GM19239 (cell line): ENCODE measurements at regions not wholly inside any gene's neighbourhood (a gene's known extent, or its start where the extent isn't known, plus 50 kb on each side); places are given as distances from the start of the nearest gene placed in this dataset.

Source experiments
- DNase-seq: peaks from one replicate; pipeline ENCODE4 v3.0.0; 2011; ENCODE audit warnings: low spot score; ENCODE audit not compliant: insufficient read length
- FAIRE-seq: peaks from 2 replicates; lab custom pipeline; 2011; peaks lifted over from hg19 to GRCh38; lab: Jason Lieb, UNC

DNA sequence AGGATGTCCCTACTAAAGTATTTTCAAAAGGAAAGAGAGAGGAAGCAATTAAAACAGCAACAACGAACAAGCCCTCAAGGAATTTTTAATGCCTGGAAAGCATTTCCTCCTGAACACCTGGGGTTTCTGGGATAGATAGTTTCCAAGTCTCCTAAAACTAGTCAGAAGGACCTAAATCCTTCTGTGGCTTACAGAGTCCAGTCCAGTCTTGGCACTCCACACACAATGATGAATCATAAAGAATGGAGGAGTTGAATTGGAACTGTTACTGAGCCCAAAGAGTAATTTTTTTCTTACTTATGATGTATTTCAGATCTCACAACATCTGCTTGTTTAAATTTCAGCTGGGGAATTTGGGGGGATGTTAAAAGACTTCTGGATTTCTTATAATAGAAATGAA is 144.6 kb upstream of the SETBP1 start:
- FAIRE-seq = no peak
- no peak for DNase-seq

DNA sequence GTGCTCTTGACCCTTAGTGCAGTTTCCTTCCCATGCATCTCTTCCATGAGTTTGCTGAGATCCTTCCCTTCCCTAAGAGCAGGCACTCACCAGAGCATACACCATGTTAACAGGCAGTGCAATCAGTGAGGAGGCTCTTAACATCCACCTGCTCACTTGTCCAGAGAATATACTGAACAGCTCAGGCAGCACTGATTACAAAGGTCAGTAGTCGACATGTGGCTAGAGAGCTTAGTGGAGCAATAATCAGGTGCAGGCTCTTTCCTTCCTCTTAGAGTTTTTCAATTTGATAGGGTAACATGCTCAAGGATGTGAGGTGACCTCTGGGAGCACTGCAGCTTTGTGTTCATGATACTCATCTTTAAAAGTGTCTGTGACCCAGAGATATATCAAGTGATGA is 144.1 kb upstream of the SETBP1 start:
- no peak for DNase-seq
- no peak for FAIRE-seq

DNA sequence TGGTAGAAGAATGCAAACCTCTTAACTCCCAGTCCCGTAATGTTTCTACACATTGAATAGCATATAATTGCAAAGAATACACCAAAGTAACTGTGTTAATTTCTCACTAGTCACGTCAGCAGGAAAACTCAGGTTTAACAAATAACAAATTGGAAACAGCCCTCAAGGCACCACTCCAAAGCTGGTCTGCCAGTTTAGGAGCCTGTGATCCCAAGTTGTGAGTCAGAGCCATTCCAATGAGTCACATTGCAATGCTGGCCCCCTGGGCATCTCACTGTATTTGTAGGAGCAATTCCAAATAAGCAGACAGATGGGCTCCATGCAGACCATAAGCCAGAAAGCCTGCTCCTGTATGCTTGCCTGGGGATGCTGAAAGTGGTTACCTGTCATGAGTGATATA is 143.2 kb upstream of the SETBP1 start:
- no peak for DNase-seq
- FAIRE-seq = no peak

- DNase-seq (no peak), FAIRE-seq (no peak)
Measured at GRCh38 chr18:44539926-44540325, 140.8 kb upstream of the SETBP1 start.

DNA sequence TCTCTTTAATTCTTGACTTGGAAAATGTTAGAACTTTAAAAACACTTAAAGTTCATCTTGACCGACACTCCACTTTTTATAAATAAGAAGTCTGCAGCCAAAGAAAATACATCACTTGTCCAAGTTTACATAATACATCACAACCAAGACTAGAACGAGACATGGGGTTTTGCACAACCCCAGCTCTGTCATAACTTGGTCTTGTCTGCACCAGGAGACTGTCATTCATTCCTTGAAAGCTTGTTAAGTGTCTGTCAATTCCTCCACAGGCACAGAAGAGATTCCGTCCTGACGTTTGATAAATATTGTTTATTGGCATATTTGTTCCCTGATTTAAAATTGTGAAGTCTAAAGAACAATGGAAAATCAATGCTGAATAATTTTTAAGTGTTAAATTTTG is 139.5 kb upstream of the SETBP1 start:
- DNase-seq (no peak), FAIRE-seq (no peak)

DNA sequence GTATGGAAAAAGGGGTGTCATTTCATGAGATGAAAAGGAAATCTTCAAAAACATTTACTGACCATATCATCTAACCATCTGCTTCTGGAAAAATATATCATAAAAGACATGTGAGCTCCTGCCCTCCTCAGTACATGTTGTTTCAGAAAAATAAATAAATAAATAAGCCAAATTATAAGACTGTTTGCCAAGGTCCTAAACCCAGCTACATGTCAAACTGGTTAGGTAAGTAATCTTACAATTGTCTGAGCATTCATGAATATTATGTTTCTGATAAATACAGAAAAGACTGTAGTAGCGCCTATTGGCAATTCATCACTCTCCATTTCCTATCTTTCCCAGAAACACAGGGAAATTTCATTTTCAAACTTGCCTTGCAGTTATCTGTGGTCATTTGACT is 138.9 kb upstream of the SETBP1 start:
- FAIRE-seq (no peak), DNase-seq (no peak)

DNA sequence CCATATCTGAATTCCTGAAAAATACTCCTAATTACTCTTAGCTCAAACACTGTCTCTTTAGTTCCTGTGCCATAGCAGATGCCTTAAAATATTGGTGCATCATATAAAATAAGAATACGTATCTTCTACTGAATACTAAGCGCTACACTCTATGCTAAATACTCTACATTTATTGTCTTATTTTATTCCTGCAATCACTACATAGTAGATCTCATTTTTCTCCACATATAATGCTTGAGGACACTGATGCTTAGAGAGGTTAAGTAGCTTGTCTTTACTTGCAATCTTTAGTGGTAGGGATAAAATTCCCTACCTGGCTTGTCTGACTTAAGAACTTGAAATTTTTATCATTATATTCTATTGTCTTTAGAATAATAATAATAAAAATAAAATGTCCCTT is 137.3 kb upstream of the SETBP1 start:
- no peak for FAIRE-seq
- DNase-seq = no peak

DNA sequence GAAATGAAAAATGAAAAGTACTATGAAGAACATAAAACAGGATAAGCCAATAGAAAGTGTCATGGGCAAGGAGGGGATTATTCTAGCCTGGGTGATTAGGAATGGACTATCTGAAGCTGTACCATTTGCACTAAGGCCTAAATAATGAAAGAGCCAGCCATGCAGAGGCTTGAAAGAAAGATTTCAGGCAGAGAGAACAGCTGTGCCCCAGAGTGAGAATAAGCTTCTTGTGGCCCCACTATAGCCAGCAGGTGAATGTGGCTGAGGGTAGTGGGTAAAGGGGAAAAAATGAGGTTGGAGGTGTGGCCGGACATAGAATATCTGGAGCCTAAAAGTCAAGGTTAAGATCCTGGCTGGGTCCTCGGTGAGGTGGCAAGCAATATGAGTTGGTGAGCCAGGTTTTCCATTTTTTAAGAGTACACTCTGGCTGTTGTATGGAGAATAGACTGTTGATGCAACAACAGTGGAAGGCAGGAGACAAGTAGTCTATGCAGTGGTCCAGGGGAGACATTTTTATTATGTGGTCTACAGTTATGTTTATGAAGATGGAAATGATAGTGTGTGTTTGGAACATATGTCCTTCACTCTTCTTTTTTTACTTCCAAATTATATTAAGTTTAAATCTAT is 135.2 kb upstream of the SETBP1 start:
- FAIRE-seq = no peak
- no peak for DNase-seq

DNA sequence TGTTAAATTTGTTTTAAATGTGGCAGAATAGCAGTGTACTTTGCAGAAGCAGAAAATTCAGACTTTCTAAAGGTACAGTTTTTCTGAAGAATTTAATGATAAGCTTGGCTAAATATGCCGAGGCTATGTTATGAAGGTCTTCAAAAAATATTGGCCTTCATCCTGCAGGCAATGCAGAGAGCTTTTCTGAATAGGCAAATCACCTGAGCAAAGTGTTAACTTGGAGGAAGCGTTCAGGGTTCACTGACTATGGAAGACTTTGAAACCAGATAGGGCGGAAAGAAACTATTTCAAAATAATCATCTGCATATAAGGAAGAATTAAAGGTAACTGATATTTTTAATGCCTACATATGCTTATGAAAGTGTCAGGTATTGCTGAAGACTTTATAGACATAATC is 133.7 kb upstream of the SETBP1 start:
- no peak for DNase-seq
- no peak for FAIRE-seq

GRCh38 chr18:44548291-44549221 is 132.1 kb upstream of the SETBP1 start:
- FAIRE-seq (no peak), DNase-seq (no peak)

GRCh38 chr18:44552706-44553105 is 128.0 kb upstream of the SETBP1 start:
- no peak for DNase-seq
- no peak for FAIRE-seq

- DNase-seq (no peak), FAIRE-seq (no peak)
Measured at GRCh38 chr18:44556296-44556695, 124.4 kb upstream of the SETBP1 start.

DNA sequence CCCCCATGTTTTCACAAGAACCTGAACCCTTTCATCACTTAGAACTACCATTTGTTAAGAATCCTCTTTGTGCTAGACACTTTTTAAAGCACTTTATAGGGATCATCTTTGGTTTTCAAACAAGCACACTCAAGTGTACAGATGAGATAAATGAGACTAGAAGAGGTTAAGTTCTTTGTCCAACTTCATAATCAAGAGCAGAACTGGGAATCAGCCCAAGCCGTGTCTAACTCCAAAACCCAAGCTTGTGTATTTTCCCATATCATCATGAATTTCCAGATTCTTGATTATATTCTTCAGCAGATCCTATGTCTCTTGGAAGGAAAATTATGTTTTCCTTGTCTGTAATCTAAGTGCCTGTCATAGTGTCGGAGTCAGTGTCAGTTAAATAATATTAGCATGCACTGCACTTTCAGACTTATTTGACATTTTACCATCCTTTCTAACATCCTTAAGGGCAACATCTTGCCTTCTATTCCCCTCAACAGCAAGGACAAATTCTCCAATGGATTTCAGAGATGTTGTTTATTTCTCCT is 123.0 kb upstream of the SETBP1 start:
- DNase-seq (no peak), FAIRE-seq (no peak)

DNA sequence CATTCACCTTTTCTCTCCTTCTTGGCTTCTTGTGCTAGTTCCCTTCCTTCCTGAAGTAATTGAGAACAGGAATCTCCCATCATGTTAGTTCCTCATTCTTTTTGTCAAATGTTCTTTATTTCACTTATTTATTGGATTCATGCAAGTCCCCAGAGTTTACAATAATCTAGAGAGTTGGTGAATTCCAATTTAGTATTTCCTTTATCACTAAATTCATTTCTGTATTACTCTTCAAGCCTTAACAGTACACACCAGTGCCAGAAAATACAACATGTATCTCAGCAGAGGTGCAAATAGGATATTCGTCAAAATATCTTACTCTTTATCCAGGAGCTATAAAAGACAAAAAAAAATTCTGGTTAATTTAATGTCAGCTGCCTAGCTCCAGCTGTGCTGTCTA is 121.9 kb upstream of the SETBP1 start:
- DNase-seq = no peak
- FAIRE-seq = no peak

GRCh38 chr18:44562986-44563385 is 117.7 kb upstream of the SETBP1 start:
- FAIRE-seq = no peak

GRCh38 chr18:44564922-44565321 is 115.8 kb upstream of the SETBP1 start:
- DNase-seq (no peak), FAIRE-seq (no peak)

More at GRCh38 chr18:44562986-44563385, 117.7 kb upstream of the SETBP1 start:
- DNase-seq = no peak

DNA sequence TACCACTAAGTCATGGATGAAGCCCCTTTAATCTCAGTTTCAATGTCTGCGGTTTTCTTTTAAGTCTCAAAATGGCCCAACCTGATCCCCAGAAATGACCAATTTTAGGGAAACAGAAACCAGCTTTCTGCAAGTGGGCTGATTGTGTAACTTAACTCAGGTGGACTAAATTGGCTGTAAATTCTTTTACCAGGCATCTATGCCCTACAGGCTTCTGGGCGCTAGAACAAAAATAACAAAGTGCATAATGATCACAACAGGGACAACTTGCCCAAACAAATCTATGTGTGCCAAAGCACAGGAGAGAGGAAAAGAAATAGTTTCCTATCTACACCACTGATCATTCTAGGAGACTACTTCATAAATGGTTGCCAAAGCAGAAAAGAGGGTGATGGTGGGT is 112.3 kb upstream of the SETBP1 start:
- DNase-seq (no peak), FAIRE-seq (no peak)

DNA sequence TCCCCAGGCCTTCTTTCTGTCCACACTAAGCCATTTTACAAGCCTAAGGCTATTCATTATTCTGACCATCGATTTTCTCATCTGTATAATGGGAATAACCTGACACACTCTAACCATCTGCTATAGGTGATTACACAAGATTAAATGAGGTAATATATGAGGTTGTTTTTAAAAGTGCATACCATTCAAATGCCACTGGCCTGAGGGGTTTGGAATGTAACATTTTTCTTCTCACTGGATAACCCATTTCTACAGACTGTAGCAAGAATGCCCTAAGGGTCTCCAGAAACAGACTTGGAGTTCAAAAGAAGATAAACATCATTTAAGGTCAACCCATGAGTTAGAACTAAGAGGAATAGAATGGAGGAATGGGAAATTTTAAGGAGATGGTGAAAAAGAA is 111.7 kb upstream of the SETBP1 start:
- DNase-seq (no peak), FAIRE-seq (no peak)

GRCh38 chr18:44569391-44570055 is 111.2 kb upstream of the SETBP1 start:
- no peak for FAIRE-seq

GRCh38 chr18:44579028-44579702 is 101.5 kb upstream of the SETBP1 start:
- FAIRE-seq (peak; percentile 8), DNase-seq (peak; percentile 23)

More at GRCh38 chr18:44569391-44570055, 111.2 kb upstream of the SETBP1 start:
- no peak for DNase-seq
